Kidney (tissue), 13 donors: ENCODE measurements at regions not wholly inside any gene's neighbourhood (a gene's known extent, or its start where the extent isn't known, plus 50 kb on each side); places are given as distances from the start of the nearest gene placed in this dataset.

ENCODE experiments used
- DNase-seq, 5 donors: peaks; one replicate each; pipeline ENCODE4 v3.0.0-alpha.2; 2013 to 2020
- FAIRE-seq: peaks from 2 replicates; lab custom pipeline; 2012; peaks lifted over from hg19 to GRCh38; lab: Jason Lieb, UNC
- H3K27ac ChIP-seq, 2 donors: one replicate each; pipeline ENCODE4 v1.7.0; 2013; ENCODE audit warnings: low read depth in 2 of 2, low read length in 2 of 2, inconsistent platforms in 1 of 2
- H3K27me3 ChIP-seq: one replicate; pipeline ENCODE4 v1.7.1; 2013; ENCODE audit warnings: low read length, inconsistent platforms; ENCODE audit not compliant: control insufficient read depth, insufficient read depth
- H3K36me3 ChIP-seq, 3 donors: one replicate each; pipeline versions ENCODE4 v1.7.0 to v1.7.1; 2013; ENCODE audit warnings: low read length in 3 of 3, control low read depth in 1 of 3, inconsistent platforms in 1 of 3; ENCODE audit not compliant: insufficient read depth in 3 of 3, control insufficient read depth in 2 of 3
- H3K4me1 ChIP-seq, 3 donors: one replicate each; pipeline versions ENCODE4 v1.7.0 to v1.7.1; 2013; ENCODE audit warnings: low read length in 3 of 3, inconsistent platforms in 1 of 3, low read depth in 1 of 3; ENCODE audit not compliant: control insufficient read depth in 2 of 3, insufficient read depth in 2 of 3
- H3K4me3 ChIP-seq, 3 donors: one replicate each; pipeline versions ENCODE4 v1.7.0 to v1.8.1; 2013; ENCODE audit warnings: low read length in 3 of 3, control low read depth in 1 of 3, inconsistent platforms in 1 of 3
- H3K9ac ChIP-seq, 3 donors: one replicate each; pipeline versions ENCODE4 v1.7.0 to v1.7.1; 2013; ENCODE audit warnings: low read length in 3 of 3, control low read depth in 1 of 3, inconsistent platforms in 1 of 3
- H3K9me3 ChIP-seq, 3 donors: one replicate each; pipeline versions ENCODE4 v1.7.0 to v1.7.1; 2013; ENCODE audit warnings: low read length in 3 of 3, control low read depth in 1 of 3, inconsistent platforms in 1 of 3; ENCODE audit not compliant: control insufficient read depth in 2 of 3, insufficient read depth in 1 of 3
- intact Hi-C: fragments of 100-400 bp; cut with DNase I; formaldehyde crosslinking; loops from one replicate; pipeline ENCODE4 v1.11.1; 2022
- TF ChIP-seq, protein P1 (sequence below): IDR thresholded peaks from 3 replicates; pipeline ENCODE4 v1.5.1; 2012; ENCODE audit warnings: mild to moderate bottlenecking, moderate library complexity, borderline replicate concordance; ENCODE audit not compliant: insufficient read depth; ENCODE audit errors: extremely low read depth
- donor health status: control.
- donor health status: control.
- donor health status: control.
- donor health status: control.
- donor health status: control.
- donor health status: DM: yes; HTN: yes; CAD: no.
- donor health status: Normal renal cell carcinoma (clear cell type).

GRCh38 chr7:120131096-120131839 lies 141.7 kb upstream of the KCND2 start:
- no peaks in the 10 kb centered on the region for H3K36me3 ChIP-seq
- no peak overlapping the region for H3K27ac ChIP-seq
- H3K9ac ChIP-seq, result no peak overlapping the region
- H3K4me3 ChIP-seq, result no peak overlapping the region
- no peaks in the 10 kb centered on the region for H3K27me3 ChIP-seq
- H3K9me3 ChIP-seq, result no peaks in the 10 kb centered on the region
- H3K4me1 ChIP-seq, result no peaks in the 10 kb centered on the region
- intact Hi-C loops, result no loop called here
- FAIRE-seq, result no peak
- TF ChIP-seq, protein P1, sequence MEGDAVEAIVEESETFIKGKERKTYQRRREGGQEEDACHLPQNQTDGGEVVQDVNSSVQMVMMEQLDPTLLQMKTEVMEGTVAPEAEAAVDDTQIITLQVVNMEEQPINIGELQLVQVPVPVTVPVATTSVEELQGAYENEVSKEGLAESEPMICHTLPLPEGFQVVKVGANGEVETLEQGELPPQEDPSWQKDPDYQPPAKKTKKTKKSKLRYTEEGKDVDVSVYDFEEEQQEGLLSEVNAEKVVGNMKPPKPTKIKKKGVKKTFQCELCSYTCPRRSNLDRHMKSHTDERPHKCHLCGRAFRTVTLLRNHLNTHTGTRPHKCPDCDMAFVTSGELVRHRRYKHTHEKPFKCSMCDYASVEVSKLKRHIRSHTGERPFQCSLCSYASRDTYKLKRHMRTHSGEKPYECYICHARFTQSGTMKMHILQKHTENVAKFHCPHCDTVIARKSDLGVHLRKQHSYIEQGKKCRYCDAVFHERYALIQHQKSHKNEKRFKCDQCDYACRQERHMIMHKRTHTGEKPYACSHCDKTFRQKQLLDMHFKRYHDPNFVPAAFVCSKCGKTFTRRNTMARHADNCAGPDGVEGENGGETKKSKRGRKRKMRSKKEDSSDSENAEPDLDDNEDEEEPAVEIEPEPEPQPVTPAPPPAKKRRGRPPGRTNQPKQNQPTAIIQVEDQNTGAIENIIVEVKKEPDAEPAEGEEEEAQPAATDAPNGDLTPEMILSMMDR, result no peak
- DNase-seq, result no peak

- DNase-seq (no peak), FAIRE-seq (no peak)
- no peaks in the 10 kb centered on the region for H3K36me3 ChIP-seq
- H3K4me1 ChIP-seq, result no peaks in the 10 kb centered on the region
- H3K27me3 ChIP-seq, result no peaks in the 10 kb centered on the region
- intact Hi-C loops, result no loop called here
- H3K27ac ChIP-seq, result no peak overlapping the region
- H3K9me3 ChIP-seq, result no peaks in the 10 kb centered on the region
- no peak overlapping the region for H3K9ac ChIP-seq
- TF ChIP-seq, protein P1, result no peak
- H3K4me3 ChIP-seq, result no peak overlapping the region
These were observed 134.5 kb upstream of the KCND2 start for GRCh38 chr7:120138497-120138896.

DNA sequence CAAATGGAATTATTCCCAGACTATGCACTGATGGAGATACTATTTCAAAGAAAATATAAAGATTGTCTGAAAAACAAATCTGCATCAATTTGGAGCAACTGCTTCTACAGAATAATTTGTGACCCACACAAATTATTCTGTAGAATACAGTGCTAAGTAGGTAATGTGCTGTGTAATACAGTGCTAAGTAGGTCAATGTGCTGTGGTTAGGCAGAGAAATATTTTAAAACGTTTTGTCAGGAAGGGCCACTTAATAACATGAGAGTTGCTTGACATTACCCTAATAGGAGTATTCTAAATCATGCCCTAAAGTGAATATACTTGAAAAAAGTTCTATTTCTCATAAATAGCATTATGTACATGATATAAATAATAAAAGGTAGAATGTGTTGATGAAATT lies 116.5 kb upstream of the KCND2 start:
- Histone ChIP-seq H3K4me1 (no peaks in the 10 kb centered on the region), H3K9ac (no peak overlapping the region), H3K27me3 (no peaks in the 10 kb centered on the region), H3K4me3 (no peak overlapping the region), H3K27ac (no peak overlapping the region), H3K9me3 (peaks cover 0 to 3% (median 0%) of the 10 kb centered on the region in 3 donors), H3K36me3 (no peaks in the 10 kb centered on the region)
- TF ChIP-seq, protein P1, result no peak
- DNase-seq (no peak), FAIRE-seq (no peak)
- intact Hi-C loops, result no loop called here
